Neural cell (in vitro differentiated cells): ENCODE measurements at regions not wholly inside any gene's neighbourhood (a gene's known extent, or its start where the extent isn't known, plus 50 kb on each side); places are given as distances from the start of the nearest gene placed in this dataset.

Source experiments
- EP300 ChIP-seq: fragments of 450-650 bp; conservative IDR thresholded peaks from 2 replicates; pipeline ENCODE4 v1.6.1; 2014; ENCODE audit warnings: antibody characterized with exemption, mild to moderate bottlenecking, moderate library complexity; ENCODE audit not compliant: poor library complexity, severe bottlenecking
- EZH2 ChIP-seq: fragments of 200-600, 300-800 bp; shearing (Covaris generic), sonication (generic); IDR thresholded peaks from 2 replicates; pipeline ENCODE4 v1.6.1; 2014; ENCODE audit warnings: antibody characterized with exemption, low read length, borderline replicate concordance, mild to moderate bottlenecking; ENCODE audit not compliant: insufficient read depth, poor library complexity, severe bottlenecking
- MXI1 ChIP-seq: fragments of 450-650 bp; conservative IDR thresholded peaks from 2 replicates; pipeline ENCODE4 v1.6.1; 2014; ENCODE audit warnings: antibody characterized with exemption, mild to moderate bottlenecking; ENCODE audit not compliant: poor library complexity, severe bottlenecking
- POLR2AphosphoS5 ChIP-seq: IDR thresholded peaks from 2 replicates; pipeline ENCODE4 v1.6.1; 2012
- RAD21 ChIP-seq: fragments of 450-650 bp; conservative IDR thresholded peaks from 2 replicates; pipeline ENCODE4 v1.6.1; 2014; ENCODE audit warnings: antibody characterized with exemption, mild to moderate bottlenecking, moderate library complexity
- TAF1 ChIP-seq: IDR thresholded peaks from 2 replicates; pipeline ENCODE4 v1.6.1; 2012; ENCODE audit warnings: low read depth
- TF ChIP-seq, protein P1 (sequence below): fragments of 450-650 bp; IDR thresholded peaks from 2 replicates; pipeline ENCODE4 v1.5.1; 2014; ENCODE audit warnings: antibody characterized with exemption, mild to moderate bottlenecking, moderate library complexity; ENCODE audit not compliant: poor library complexity, severe bottlenecking

DNA sequence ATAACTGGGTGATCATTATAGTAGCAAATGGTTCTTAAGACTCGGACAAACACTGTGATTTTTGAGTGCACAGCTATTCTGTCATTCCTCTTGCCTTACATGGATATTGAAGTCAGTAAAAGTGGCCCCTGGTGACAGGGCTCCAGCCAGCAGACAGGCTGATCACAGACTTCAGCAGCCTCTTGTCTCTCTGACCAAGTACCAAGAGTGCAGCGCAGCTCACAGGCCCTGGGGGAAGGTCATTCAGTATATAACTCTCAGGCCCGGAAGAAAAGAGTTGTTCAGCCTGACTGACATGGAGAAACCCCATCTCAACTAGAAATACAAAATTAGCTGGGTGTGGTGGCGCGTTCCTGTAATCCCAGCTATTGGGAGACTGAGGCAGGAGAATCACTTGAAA, 202.6 kb downstream of the HRH4 start:
- TF ChIP-seq POLR2AphosphoS5 (no peak), MXI1 (no peak), TAF1 (no peak), RAD21 (no peak), EP300 (no peak), EZH2 (no peak)
- TF ChIP-seq, protein P1, sequence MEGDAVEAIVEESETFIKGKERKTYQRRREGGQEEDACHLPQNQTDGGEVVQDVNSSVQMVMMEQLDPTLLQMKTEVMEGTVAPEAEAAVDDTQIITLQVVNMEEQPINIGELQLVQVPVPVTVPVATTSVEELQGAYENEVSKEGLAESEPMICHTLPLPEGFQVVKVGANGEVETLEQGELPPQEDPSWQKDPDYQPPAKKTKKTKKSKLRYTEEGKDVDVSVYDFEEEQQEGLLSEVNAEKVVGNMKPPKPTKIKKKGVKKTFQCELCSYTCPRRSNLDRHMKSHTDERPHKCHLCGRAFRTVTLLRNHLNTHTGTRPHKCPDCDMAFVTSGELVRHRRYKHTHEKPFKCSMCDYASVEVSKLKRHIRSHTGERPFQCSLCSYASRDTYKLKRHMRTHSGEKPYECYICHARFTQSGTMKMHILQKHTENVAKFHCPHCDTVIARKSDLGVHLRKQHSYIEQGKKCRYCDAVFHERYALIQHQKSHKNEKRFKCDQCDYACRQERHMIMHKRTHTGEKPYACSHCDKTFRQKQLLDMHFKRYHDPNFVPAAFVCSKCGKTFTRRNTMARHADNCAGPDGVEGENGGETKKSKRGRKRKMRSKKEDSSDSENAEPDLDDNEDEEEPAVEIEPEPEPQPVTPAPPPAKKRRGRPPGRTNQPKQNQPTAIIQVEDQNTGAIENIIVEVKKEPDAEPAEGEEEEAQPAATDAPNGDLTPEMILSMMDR = no peak
